GM10266 (cell line): ENCODE measurements at regions not wholly inside any gene's neighbourhood (a gene's known extent, or its start where the extent isn't known, plus 50 kb on each side); places are given as distances from the start of the nearest gene placed in this dataset.
"Not testable (repeated sequence)": the region's sequence is repeated elsewhere in the genome, so short reads cannot be mapped to it uniquely, and the experiment has no call there.

Source experiments
- DNase-seq: peaks from one replicate; pipeline ENCODE4 v3.0.0; 2012; ENCODE audit errors: extremely low spot score
- TF ChIP-seq, protein P1 (sequence below): IDR thresholded peaks from 2 replicates; pipeline ENCODE4 v1.5.1; 2012; ENCODE audit warnings: mild to moderate bottlenecking, low read depth; ENCODE audit not compliant: control insufficient read depth, insufficient read depth; ENCODE audit errors: missing control alignments

DNA sequence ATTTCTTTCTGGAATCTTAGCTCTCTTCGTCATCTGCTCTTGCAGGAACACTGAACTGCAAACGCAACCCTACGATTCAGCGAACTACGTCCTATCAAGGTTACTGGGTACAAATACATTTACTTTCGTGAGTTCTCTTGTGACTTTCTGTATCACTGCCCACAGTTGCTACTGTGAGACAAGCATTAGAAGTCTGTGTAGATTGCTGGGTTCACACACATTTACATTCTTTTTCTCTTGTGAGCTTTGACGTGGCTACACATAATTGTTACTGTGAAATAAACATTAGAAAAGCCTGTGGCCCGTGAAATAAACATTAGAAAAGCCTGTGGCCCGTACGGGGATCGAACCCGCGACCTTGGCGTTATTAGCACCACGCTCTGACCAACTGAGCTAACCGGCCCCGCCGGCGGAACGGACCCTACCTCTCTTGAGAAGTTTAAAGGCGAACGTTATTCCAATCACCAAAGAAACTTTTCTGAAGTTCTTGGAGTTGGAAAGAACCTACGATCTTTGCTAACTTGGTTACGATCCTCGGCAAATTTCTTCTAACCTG, 61.2 kb upstream of the ZNF322 start:
- DNase-seq = not testable (repeated sequence)

DNA sequence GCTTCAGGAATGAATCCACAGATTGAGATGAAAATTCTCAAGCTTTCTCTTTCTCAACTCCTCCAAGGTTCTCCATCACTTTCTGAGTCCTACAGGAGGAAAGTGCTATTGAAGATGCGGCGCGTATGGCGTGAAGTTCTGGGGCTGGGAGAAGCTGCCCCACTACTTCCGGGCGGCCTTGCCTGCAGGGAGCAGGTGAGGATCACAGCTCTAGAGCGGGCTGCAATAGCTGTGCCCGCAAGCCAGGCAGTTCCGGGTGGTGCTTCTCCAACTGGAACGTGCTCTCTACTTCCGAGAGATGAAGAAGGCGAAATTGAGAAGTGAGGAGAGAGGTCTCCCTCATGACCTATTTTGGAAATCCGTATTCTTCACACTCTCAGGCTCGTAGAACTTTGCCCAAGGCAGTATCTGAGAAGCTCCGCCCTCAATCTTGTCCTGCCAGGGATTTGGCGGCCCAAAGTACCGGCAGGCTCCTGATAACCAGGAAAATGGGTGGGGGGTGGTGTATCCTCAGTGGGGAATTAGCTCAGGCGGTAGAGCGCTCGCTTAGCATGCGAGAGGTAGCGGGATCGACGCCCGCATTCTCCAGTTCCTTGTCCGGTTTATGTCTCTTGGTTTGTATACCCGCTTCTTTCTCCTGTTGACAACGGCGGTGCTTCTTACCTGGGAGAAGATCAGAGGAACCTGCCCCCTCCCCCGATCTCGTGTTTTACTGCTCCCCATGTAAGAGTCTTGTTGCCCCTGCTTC, 70.6 kb upstream of the ZNF322 start:
- DNase-seq = not testable (repeated sequence)

DNA sequence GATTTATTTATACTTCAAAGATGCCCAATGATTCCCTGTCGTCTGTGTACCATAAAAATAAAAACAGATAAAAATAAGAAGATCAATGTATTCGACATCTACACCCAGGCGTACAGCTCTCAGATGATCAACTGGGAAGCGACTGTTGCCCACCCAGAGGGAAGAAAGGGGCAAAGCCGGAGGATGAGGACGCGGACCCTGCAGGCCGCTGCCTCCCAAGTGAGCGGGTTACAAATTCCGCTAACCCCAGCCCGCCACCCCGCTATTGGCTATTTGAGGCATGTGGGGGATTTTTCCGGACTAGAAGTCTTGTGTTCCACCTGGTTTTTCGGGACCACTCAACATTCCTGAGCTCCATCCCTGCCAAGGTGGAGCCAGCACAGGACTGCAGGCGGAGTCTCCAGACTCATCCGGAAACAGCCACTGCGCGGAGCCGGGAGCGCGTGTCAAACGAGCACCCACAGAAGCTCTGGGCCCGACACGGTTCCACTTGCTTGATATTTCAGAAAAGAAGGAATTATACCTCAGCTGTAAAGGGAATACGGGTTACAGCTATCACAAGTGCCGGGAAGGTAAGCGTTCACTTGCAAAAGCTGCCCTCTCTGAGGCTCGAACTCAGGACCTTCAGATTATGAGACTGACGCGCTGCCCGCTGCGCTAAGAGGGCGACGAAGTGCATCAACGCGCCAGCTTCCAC, 75.4 kb upstream of the ZNF322 start:
- DNase-seq = not testable (repeated sequence)

DNA sequence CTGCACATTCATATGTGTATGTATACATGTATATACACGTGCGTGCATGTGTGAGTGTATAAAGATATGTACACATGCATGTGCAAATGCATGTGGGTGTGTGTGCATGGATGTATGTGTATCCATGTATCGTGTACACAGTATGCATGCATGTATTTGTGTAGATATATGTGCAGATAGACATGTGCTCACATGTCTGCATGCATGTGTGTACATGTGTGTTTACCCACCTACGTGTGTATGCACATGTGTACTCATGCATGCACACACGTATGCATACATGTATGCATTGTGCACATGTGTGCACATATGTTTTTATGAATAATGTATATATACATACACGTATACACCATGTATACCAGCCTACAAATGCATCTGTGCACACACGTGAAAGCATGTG, 80.3 kb upstream of the ZNF322 start:
- TF ChIP-seq, protein P1, sequence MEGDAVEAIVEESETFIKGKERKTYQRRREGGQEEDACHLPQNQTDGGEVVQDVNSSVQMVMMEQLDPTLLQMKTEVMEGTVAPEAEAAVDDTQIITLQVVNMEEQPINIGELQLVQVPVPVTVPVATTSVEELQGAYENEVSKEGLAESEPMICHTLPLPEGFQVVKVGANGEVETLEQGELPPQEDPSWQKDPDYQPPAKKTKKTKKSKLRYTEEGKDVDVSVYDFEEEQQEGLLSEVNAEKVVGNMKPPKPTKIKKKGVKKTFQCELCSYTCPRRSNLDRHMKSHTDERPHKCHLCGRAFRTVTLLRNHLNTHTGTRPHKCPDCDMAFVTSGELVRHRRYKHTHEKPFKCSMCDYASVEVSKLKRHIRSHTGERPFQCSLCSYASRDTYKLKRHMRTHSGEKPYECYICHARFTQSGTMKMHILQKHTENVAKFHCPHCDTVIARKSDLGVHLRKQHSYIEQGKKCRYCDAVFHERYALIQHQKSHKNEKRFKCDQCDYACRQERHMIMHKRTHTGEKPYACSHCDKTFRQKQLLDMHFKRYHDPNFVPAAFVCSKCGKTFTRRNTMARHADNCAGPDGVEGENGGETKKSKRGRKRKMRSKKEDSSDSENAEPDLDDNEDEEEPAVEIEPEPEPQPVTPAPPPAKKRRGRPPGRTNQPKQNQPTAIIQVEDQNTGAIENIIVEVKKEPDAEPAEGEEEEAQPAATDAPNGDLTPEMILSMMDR = no peak
- DNase-seq = no peak

DNA sequence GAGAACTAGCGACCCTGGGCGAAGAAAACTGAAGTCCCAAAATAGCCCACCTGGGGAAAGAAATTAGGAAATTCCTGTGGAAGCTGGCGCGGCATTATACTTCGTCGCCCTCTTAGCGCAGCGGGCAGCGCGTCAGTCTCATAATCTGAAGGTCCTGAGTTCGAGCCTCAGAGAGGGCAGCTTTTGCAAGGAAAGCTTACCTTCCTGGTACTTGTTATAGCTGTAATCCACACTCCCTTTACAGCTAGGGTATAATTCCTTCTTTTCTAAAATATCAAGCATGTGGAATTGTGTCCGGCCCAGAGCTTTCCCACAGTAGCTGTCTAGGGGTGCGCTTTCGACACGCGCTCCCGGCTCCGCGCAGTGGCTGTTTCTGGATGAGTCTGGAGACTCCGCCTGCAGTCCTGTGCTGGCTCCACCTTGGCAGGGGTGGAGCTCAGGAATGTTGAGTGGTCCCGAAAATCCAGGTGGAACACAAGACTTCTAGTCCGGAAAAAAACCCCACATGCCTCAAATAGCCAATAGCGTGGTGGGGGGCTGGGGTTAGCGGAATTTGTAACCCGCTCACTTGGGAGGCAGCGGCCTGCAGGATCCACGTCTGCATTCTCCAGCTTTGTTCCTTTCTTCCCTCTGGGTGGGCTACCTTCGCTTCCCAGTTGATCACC, 83.7 kb upstream of the ZNF322 start:
- no peak for DNase-seq
- TF ChIP-seq, protein P1 = no peak

DNA sequence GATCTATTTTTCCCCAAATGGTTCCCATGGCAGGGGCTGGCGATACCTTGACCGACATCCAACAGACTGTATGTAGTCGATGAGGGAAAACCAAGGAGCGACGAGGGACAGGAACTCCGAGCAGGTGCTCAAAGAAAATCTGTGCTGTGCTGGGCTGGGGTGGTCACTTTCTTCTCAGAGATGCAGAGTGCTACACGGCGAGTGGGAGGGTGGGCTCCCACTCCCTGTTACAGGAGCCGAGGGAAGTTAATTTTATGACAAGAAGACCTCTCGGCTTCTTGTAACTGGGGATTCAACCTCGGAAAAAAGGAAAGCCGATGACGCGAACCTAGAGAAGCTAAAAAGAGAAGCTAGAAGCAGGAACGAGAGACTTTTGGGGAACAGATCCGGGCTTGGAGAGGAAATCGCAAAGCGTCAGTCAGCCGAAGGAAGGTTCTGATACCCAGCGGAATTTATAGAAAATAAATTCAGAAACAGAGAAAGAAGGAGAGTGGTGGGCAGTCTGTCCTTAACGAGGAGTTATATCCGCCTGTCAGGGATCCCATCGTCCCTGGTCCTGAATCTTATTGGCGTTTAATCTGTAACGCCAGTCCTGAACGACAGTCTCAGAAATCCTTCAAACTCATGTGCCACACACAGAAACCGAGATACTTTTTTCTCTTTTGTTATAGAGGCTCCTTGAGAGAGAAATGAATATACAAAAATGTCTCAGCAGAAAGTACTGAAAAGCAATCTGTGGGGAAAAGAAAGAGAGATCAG, 84.6 kb upstream of the ZNF322 start:
- no peak for DNase-seq
- TF ChIP-seq, protein P1 = no peak

DNA sequence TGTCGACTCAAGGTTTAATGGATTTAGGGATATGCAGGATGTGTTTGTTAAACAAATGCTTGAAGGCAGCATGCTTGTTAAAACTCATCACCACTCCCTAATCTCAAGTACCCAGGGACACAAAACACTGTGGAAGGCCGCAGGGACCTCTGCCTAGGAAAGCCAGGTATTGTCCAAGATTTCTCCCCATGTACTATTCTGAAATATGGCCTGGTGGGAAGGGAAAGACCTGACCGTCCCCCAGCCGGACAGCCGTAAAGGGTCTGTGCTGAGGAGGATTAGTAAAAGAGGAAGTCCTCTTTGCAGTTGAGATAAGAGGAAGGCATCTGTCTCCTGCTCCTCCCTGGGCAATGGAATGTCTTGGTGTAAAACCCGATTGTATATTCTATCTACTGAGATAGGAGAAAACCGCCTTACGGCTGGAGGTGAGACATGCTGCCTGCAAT, 85.3 kb upstream of the ZNF322 start:
- DNase-seq = not testable (repeated sequence)

DNA sequence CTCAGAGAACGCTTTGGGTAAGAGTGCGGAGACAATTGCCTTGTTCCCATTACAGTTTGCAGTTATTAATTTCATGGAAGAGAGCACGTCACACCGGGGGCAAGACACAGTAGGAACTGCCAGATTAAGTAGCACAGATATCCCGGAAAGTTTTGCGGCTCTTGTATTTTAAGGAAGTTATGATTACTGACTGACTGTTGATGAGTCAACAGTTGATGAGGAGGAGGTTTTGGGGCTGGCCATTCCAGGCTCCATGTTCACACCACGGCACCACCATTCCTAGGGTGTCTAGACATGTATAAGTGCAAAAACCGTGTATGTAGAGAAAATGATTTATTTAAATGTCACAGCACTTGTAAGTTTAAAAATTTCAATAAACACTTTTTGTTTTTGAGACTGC, 86.4 kb upstream of the ZNF322 start:
- not testable (repeated sequence) for DNase-seq

DNA sequence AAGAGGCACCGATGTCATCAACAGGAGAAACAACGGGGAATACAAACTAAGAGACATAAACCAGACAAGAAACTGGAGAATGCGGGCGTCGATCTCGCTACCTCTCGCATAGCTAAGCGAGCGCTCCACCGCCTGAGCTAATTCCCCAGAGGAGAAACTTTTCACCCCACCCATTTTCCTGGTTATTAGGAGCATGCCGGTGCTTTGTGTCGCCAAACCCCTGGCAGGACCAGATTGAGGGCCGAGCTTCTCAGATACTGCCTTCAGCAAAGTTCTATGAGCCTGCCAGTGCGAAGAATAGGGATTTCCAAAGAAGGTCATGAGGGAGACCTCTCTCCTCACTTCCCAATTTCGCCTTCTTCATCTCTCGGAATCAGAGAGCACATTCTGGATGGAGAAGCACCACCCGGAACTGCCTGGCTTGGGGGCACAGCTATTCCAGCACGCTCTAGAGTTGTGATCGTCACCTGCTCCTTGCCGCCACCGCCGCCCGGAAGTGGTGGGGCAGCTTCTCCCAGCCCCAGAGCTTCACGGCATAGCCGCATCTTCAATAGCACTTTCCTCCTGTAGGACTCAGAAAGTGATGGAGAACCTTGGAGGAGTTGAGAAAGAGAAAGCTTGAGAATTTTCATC, 89.7 kb upstream of the ZNF322 start:
- DNase-seq = not testable (repeated sequence)

DNA sequence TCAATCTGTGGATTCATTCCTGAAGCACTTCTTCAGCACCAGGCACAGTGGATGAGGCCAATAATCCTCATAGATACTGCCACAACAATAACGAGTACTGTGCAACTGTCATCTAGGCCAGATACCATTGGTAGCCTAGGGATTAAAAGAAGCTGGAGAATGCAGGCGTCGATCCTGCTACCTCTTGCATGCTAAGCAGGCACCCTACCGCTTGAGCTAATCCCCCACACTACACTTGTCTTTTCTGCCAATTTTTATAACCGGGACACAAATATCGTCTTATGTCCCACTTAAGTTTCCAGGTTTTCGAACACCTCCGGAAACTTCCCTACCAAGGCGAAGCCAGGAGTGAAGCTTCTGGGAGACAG, 90.2 kb upstream of the ZNF322 start:
- DNase-seq = not testable (repeated sequence)

DNA sequence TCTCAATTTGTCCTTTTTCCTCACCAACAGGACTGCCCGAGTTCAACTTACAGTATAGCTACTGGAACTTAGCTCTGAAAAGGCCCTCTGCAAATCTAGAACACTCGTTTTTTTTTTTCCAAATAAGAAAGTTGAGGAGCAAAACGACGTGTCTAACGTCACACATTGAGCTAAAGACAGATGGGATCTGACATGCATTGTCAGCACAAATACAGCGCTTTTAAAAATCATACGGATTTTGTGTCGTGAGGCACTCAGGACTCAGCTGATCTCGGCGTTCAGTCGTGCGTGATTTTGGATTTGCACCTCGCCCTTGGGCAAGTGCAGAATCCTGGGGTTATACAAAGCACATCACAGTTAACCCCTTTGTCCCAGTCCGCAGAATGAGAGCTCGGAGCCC, 94.7 kb upstream of the ZNF322 start:
- TF ChIP-seq, protein P1 = no peak
- no peak for DNase-seq

DNA sequence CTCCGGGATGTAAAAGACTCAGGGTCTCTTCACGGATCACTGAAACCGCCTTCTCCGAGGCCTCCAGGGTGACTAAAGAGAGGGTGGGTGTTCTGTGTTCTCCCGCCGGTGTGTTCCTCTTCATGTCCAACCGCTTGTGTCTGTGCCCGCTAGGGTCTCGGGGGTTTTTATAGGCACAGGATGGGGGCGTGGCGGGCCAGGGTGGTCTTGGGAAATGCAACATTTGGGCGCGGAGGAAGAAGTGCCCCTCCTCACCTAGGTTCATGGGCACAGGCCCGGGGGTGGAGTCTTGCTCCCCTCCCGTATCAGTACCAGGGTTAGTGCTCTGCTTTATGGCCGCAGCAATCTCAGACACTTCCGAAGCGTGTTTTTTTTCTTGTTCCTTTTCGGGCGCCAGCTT, 95.3 kb upstream of the ZNF322 start:
- not testable (repeated sequence) for DNase-seq

DNA sequence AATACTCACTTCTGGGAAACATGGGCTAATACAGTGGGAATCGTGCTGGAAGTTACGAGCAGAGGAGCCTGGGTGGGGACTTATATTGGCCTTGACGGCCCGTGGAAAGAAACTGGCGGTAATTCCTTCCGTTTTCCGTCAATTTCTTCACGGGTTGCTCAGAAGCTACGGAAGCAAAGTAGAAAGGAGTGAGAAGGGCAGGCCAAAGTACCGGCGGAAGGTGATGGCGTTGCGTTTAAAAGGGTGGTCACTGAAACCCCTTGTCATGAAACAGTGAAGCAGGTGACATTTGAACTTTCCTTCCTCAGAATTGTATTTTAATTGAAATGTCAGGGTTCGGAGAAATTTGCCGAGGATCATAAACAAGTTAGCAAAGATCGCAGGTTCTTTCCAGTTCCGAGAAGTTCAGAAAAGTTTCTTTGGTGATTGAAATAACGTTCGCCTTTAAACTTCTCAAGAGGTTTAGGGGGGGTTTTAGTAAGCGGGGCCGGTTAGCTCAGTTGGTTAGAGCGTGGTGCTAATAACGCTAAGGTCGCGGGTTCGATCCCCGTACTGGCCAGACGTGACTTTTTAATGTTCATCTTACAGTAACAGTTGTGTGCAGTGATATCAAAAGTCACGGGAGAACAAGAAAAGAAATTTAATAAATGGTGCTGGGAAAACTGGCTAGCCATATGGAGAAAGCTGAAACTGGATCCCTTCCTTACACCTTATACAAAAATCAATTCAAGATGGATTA, 96.7 kb upstream of the ZNF322 start:
- DNase-seq = not testable (repeated sequence)
